ENCODE measurements at regions not wholly inside any gene's neighbourhood (a gene's known extent, or its start where the extent isn't known, plus 50 kb on each side); places are given as distances from the start of the nearest gene placed in this dataset.
A peak's percentile ranks its signal among the peaks of the same experiment; 100 is the strongest.

- peaks cover 8% of the 10 kb centered on the region for H3K4me1 Mint-ChIP-seq (ENCODE audit: low read depth)
- no peaks in the 10 kb centered on the region for H3K27me3 Mint-ChIP-seq
- TF ChIP-seq CTCF (IDR thresholded peaks at IDR 0.05; ENCODE audit: unreplicated experiment): no peak
- no peak overlapping the region for H3K4me3 Mint-ChIP-seq (ENCODE audit: low read depth)
- H3K36me3 Mint-ChIP-seq (ENCODE audit: insufficient read depth): no peaks in the 10 kb centered on the region
- H3K27ac Mint-ChIP-seq: no peak overlapping the region
- no peak for DNase-seq (ENCODE audit: low spot score, unreplicated experiment)
- no peaks in the 10 kb centered on the region for H3K9me3 Mint-ChIP-seq (ENCODE audit: low read depth)
These were observed 133.1 kb upstream of the MAP1B start for GRCh38 chr5:71974165-71974564.

GRCh38 chr5:71974622-71975021 is 132.7 kb upstream of the MAP1B start:
- Mint-ChIP-seq H3K9me3 (ENCODE audit: low read depth) (no peaks in the 10 kb centered on the region), H3K4me3 (ENCODE audit: low read depth) (no peak overlapping the region), H3K36me3 (ENCODE audit: insufficient read depth) (no peaks in the 10 kb centered on the region), H3K27me3 (no peaks in the 10 kb centered on the region), H3K4me1 (ENCODE audit: low read depth) (peaks cover 8% of the 10 kb centered on the region), H3K27ac (no peak overlapping the region)
- TF ChIP-seq CTCF (IDR thresholded peaks at IDR 0.05; ENCODE audit: unreplicated experiment): no peak
- no peak for DNase-seq (ENCODE audit: low spot score, unreplicated experiment)

GRCh38 chr5:71976449-71976848 is 130.8 kb upstream of the MAP1B start:
- no peak overlapping the region for H3K4me3 Mint-ChIP-seq (ENCODE audit: low read depth)
- peak overlapping the region; percentile 28 for H3K27ac Mint-ChIP-seq
- H3K4me1 Mint-ChIP-seq (ENCODE audit: low read depth): peaks cover 8% of the 10 kb centered on the region
- no peak for TF ChIP-seq CTCF (IDR thresholded peaks at IDR 0.05; ENCODE audit: unreplicated experiment)
- no peaks in the 10 kb centered on the region for H3K36me3 Mint-ChIP-seq (ENCODE audit: insufficient read depth)
- no peak for DNase-seq (ENCODE audit: low spot score, unreplicated experiment)
- no peaks in the 10 kb centered on the region for H3K27me3 Mint-ChIP-seq
- peaks cover 8% of the 10 kb centered on the region for H3K9me3 Mint-ChIP-seq (ENCODE audit: low read depth)

GRCh38 chr5:71977311-71977710 is 130.0 kb upstream of the MAP1B start:
- no peak for TF ChIP-seq CTCF (IDR thresholded peaks at IDR 0.05; ENCODE audit: unreplicated experiment)
- peaks cover 8% of the 10 kb centered on the region for H3K4me1 Mint-ChIP-seq (ENCODE audit: low read depth)
- H3K36me3 Mint-ChIP-seq (ENCODE audit: insufficient read depth): no peaks in the 10 kb centered on the region
- H3K4me3 Mint-ChIP-seq (ENCODE audit: low read depth): no peak overlapping the region
- no peaks in the 10 kb centered on the region for H3K27me3 Mint-ChIP-seq
- H3K27ac Mint-ChIP-seq: no peak overlapping the region
- no peak for DNase-seq (ENCODE audit: low spot score, unreplicated experiment)
- H3K9me3 Mint-ChIP-seq (ENCODE audit: low read depth): peaks cover 11% of the 10 kb centered on the region

GRCh38 chr5:71978216-71978615 is 129.1 kb upstream of the MAP1B start:
- Mint-ChIP-seq H3K27ac (no peak overlapping the region), H3K36me3 (ENCODE audit: insufficient read depth) (no peaks in the 10 kb centered on the region), H3K4me1 (ENCODE audit: low read depth) (peaks cover 7% of the 10 kb centered on the region), H3K9me3 (ENCODE audit: low read depth) (peaks cover 13% of the 10 kb centered on the region), H3K4me3 (ENCODE audit: low read depth) (no peak overlapping the region), H3K27me3 (no peaks in the 10 kb centered on the region)
- no peak for DNase-seq (ENCODE audit: low spot score, unreplicated experiment)
- TF ChIP-seq CTCF (IDR thresholded peaks at IDR 0.05; ENCODE audit: unreplicated experiment): no peak
